ENCODE measurements at regions not wholly inside any gene's neighbourhood (a gene's known extent, or its start where the extent isn't known, plus 50 kb on each side); places are given as distances from the start of the nearest gene placed in this dataset.
"Not testable (repeated sequence)": the region's sequence is repeated elsewhere in the genome, so short reads cannot be mapped to it uniquely, and the experiment has no call there.

GRCh38 chr12:97875064-97875463, 412.5 kb downstream of the RMST start:
- Histone ChIP-seq H3K27ac (no peak overlapping the region), H3K27me3 (replicated peaks; ENCODE audit: insufficient read depth) (no peaks in the 10 kb centered on the region), H3K4me1 (ENCODE audit: control insufficient read depth in 1 of 2, low read depth in 2 of 2) (no peaks in the 10 kb centered on the region), H3K36me3 (no peaks in the 10 kb centered on the region), H3K4me3 (no peak overlapping the region), H3K9me3 (no peaks in the 10 kb centered on the region)
- no peak for DNase-seq (ENCODE audit: low spot score)
- TF ChIP-seq, protein P1, sequence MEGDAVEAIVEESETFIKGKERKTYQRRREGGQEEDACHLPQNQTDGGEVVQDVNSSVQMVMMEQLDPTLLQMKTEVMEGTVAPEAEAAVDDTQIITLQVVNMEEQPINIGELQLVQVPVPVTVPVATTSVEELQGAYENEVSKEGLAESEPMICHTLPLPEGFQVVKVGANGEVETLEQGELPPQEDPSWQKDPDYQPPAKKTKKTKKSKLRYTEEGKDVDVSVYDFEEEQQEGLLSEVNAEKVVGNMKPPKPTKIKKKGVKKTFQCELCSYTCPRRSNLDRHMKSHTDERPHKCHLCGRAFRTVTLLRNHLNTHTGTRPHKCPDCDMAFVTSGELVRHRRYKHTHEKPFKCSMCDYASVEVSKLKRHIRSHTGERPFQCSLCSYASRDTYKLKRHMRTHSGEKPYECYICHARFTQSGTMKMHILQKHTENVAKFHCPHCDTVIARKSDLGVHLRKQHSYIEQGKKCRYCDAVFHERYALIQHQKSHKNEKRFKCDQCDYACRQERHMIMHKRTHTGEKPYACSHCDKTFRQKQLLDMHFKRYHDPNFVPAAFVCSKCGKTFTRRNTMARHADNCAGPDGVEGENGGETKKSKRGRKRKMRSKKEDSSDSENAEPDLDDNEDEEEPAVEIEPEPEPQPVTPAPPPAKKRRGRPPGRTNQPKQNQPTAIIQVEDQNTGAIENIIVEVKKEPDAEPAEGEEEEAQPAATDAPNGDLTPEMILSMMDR (IDR thresholded peaks at IDR 0.05) = no peak
- no peak for ATAC-seq (ENCODE audit: insufficient number of reproducible peaks, low FRiP score, low read depth)

DNA sequence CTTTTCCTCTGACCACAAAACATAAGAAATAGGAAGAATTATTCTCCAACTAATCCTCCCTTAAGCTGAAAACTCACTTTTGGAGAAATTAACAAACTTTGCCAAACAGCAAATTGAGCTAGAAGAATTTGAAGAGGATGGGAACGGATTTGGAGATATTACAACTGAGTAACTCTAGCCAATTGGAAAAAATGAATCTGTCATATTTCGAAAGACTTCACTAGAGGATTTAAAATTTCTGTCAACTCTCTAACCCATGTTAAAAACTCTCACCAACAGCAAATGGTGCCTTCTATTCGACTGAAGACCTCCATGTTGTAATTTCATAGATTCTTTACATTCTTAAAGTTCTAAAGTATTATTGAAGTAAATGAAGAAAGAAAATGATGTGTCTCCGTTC, 414.2 kb downstream of the RMST start:
- no peaks in the 10 kb centered on the region for H3K4me1 ChIP-seq (ENCODE audit: control insufficient read depth in 1 of 2, low read depth in 2 of 2)
- no peaks in the 10 kb centered on the region for H3K27me3 ChIP-seq (replicated peaks; ENCODE audit: insufficient read depth)
- no peak overlapping the region for H3K4me3 ChIP-seq
- H3K9me3 ChIP-seq = no peaks in the 10 kb centered on the region
- ATAC-seq (ENCODE audit: insufficient number of reproducible peaks, low FRiP score, low read depth) (no peak), DNase-seq (ENCODE audit: low spot score) (no peak)
- no peaks in the 10 kb centered on the region for H3K36me3 ChIP-seq
- TF ChIP-seq, protein P1 (IDR thresholded peaks at IDR 0.05) = no peak
- no peak overlapping the region for H3K27ac ChIP-seq

DNA sequence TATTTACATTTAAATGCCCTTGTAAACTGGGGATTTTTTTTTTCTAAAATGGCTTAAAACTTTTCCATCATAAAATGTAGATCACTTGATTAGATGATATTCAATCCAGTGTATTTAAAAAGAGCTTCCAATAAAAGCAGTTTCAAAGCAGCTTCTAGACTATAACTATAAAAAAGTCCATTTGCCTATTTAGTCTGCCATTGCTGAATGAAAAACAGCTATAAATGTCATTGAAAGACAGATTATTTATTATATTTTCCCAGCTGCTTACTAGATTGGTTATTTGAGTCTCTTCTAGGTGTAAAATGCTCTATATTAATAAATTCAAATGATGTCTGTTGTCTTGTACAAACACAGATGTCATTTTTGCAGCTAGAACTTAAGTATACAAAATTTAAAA, 414.8 kb downstream of the RMST start:
- no peak for DNase-seq (ENCODE audit: low spot score)
- H3K36me3 ChIP-seq = no peaks in the 10 kb centered on the region
- no peaks in the 10 kb centered on the region for H3K9me3 ChIP-seq
- H3K27ac ChIP-seq = no peak overlapping the region
- ATAC-seq (ENCODE audit: insufficient number of reproducible peaks, low FRiP score, low read depth) = no peak
- H3K27me3 ChIP-seq (replicated peaks; ENCODE audit: insufficient read depth) = no peaks in the 10 kb centered on the region
- TF ChIP-seq, protein P1 (IDR thresholded peaks at IDR 0.05) = no peak
- no peaks in the 10 kb centered on the region for H3K4me1 ChIP-seq (ENCODE audit: control insufficient read depth in 1 of 2, low read depth in 2 of 2)
- H3K4me3 ChIP-seq = no peak overlapping the region

DNA sequence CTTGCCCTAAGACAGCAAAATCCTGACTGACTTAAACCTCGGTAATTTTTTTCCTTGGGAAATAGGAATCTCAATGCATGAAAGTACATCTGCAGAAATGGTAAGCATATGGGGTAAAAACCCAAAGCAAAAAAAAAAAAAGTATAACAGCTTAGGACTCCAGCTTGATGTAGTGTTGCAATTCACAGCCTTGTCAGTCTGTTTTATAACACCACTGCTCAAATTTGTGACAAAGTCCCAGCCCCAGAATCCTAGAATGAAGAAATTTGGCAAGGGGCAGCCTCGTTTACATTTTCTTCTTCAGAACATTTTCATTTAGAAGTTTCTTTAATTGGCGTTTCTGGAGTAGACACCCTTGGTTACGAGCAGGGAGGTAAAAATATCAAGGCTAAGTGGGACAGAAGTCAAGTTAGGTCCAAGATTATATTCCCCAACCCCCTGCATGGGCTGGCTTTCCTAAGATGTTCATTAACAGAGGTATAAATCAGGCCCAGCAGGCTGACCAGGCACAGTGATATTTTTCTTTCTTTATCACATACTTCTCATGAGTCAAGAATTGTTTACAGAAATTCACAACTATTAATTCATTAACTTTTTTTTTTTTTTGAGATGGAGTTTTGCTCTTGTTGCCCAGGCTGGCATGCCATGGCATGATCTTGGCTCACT, 424.0 kb downstream of the RMST start:
- TF ChIP-seq, protein P1 (IDR thresholded peaks at IDR 0.05) = no peak
- no peak overlapping the region for H3K4me3 ChIP-seq
- H3K36me3 ChIP-seq = no peaks in the 10 kb centered on the region
- H3K27me3 ChIP-seq (replicated peaks; ENCODE audit: insufficient read depth) = no peaks in the 10 kb centered on the region
- H3K4me1 ChIP-seq (ENCODE audit: control insufficient read depth in 1 of 2, low read depth in 2 of 2) = no peaks in the 10 kb centered on the region
- no peak for ATAC-seq (ENCODE audit: insufficient number of reproducible peaks, low FRiP score, low read depth)
- DNase-seq (ENCODE audit: low spot score) = no peak
- H3K9me3 ChIP-seq = no peaks in the 10 kb centered on the region
- no peak overlapping the region for H3K27ac ChIP-seq

DNA sequence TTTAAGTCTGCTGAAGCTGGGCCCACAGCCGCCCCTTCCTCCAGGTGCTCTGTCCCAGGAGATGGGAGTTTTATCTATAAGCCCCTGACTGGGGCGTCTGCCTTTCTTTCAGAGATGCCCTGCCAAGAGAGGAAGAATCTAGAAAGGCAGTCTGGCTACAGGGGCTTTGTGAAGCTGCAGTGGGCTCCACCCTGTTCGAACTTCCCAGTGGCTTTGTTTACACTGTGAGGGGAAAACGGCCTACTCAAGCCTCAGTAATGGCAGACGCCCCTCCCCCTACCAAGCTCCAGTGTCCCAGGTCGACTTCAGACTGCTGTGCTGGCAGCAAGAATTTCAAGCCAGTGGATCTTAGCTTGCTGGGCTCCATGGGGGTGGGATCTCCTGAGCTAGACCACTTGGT, 435.3 kb downstream of the RMST start:
- not testable (repeated sequence) for ATAC-seq (ENCODE audit: insufficient number of reproducible peaks, low FRiP score, low read depth)

DNA sequence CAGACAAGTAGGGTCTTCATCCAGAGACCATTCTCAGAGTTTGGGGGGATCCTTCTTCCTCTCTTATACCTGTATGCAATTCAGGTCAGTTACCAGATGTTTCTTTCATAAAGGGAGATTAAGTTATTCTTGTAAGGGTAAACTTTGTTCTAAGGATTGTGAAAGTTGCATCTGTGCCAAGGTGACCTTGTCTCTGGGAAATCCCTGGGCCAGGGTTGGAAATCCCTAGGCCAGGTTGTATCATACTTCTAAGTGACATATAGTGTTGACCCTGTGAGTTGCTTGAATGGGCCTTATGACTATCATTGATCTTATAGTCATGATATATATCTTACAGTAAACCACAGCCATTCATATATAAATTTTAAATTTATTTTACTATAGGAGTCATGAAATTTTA, 436.9 kb downstream of the RMST start:
- ATAC-seq (ENCODE audit: insufficient number of reproducible peaks, low FRiP score, low read depth) = no peak
- no peak overlapping the region for H3K27ac ChIP-seq
- no peaks in the 10 kb centered on the region for H3K4me1 ChIP-seq (ENCODE audit: control insufficient read depth in 1 of 2, low read depth in 2 of 2)
- DNase-seq (ENCODE audit: low spot score) = no peak
- H3K4me3 ChIP-seq = no peak overlapping the region
- no peaks in the 10 kb centered on the region for H3K9me3 ChIP-seq
- no peaks in the 10 kb centered on the region for H3K36me3 ChIP-seq
- TF ChIP-seq, protein P1 (IDR thresholded peaks at IDR 0.05) = no peak
- no peaks in the 10 kb centered on the region for H3K27me3 ChIP-seq (replicated peaks; ENCODE audit: insufficient read depth)

More for the DNA sequence above, 435.3 kb downstream of the RMST start:
- not testable (repeated sequence) for H3K27ac ChIP-seq; H3K9me3 ChIP-seq; DNase-seq (ENCODE audit: low spot score); H3K4me3 ChIP-seq; H3K4me1 ChIP-seq (ENCODE audit: control insufficient read depth in 1 of 2, low read depth in 2 of 2); H3K36me3 ChIP-seq; H3K27me3 ChIP-seq (replicated peaks; ENCODE audit: insufficient read depth)
